IMR-90 (cell line): ENCODE measurements at regions not wholly inside any gene's neighbourhood (a gene's known extent, or its start where the extent isn't known, plus 50 kb on each side); places are given as distances from the start of the nearest gene placed in this dataset.

Experiments
- ATAC-seq: fragments of 200-7000 bp; cut with Tn5 transposase; 2 replicates; pipeline ENCODE4 v1.9.1; 2020; ENCODE audit warnings: low read depth, mild to moderate bottlenecking, moderate library complexity
- BruUV-seq: library from RNA; stranded (reverse); fragments of 400-500 nt; replicated peaks from 2 replicates; lab custom pipeline; 2021; lab: Mats Ljungman, UMichigan
- CTCF ChIA-PET: fragments of 300-600 bp; formaldehyde crosslinking; extraction: SDS; loops from one replicate; lab custom pipeline; 2021; ENCODE audit warnings: antibody characterized with exemption; lab: Yijun Ruan, JAX
- POLR2A ChIA-PET: fragments of 300-600 bp; sonication (Branson Sonifier 250); formaldehyde crosslinking; loops from one replicate; lab custom pipeline; 2022; ENCODE audit warnings: antibody characterized with exemption; ENCODE audit not compliant: unreplicated experiment; lab: Charles Lee
- DNase-seq: peaks from one replicate; pipeline ENCODE4 v3.0.0; 2013
- H2AFZ ChIP-seq: replicated peaks from 2 replicates; pipeline ENCODE3; 2013; ENCODE audit warnings: low read length, mild to moderate bottlenecking; ENCODE audit not compliant: poor library complexity
- H2AK5ac ChIP-seq: 2 replicates; pipeline ENCODE4 v1.6.1; 2013; ENCODE audit warnings: low read depth, low read length, inconsistent platforms
- H2AK9ac ChIP-seq: replicated peaks from 2 replicates; pipeline ENCODE3; 2013; ENCODE audit warnings: mild to moderate bottlenecking, low read depth, low read length, moderate library complexity; ENCODE audit not compliant: poor library complexity
- H2BK120ac ChIP-seq: 2 replicates; pipeline ENCODE4 v1.6.1; 2013; ENCODE audit warnings: low read depth, low read length, inconsistent platforms
- H2BK15ac ChIP-seq: 3 replicates; pipeline ENCODE4 v1.6.1; 2013; ENCODE audit warnings: low read depth, low read length, inconsistent platforms
- H2BK20ac ChIP-seq: 2 replicates; pipeline ENCODE4 v1.6.1; 2013; ENCODE audit warnings: low read depth, mild to moderate bottlenecking, inconsistent platforms, low read length, moderate library complexity
- H2BK5ac ChIP-seq: 2 replicates; pipeline ENCODE4 v1.6.1; 2013; ENCODE audit warnings: mild to moderate bottlenecking, low read depth, low read length, inconsistent platforms; ENCODE audit not compliant: poor library complexity, severe bottlenecking
- H3K14ac ChIP-seq: replicated peaks from 2 replicates; pipeline ENCODE4 v1.6.1; 2013; ENCODE audit warnings: low read depth, low read length, inconsistent platforms
- H3K18ac ChIP-seq: 2 replicates; pipeline ENCODE4 v1.6.1; 2013; ENCODE audit warnings: low read depth, low read length, control low read depth
- H3K23ac ChIP-seq: 2 replicates; pipeline ENCODE4 v1.6.1; 2013; ENCODE audit warnings: low read depth, low read length, inconsistent platforms
- H3K27ac ChIP-seq: 2 replicates; pipeline ENCODE4 v1.5.1; 2013; ENCODE audit warnings: mild to moderate bottlenecking, control low read depth, low read length; ENCODE audit not compliant: insufficient read depth
- H3K27me3 ChIP-seq: 2 replicates; pipeline ENCODE4 v1.6.1; 2013; ENCODE audit warnings: low read length; ENCODE audit not compliant: control insufficient read depth, insufficient read depth
- H3K36me3 ChIP-seq: 2 replicates; pipeline ENCODE4 v1.6.1; 2013; ENCODE audit warnings: low read length, mixed read lengths; ENCODE audit not compliant: control insufficient read depth, insufficient read depth
- H3K4ac ChIP-seq: 2 replicates; pipeline ENCODE4 v1.6.1; 2013; ENCODE audit warnings: low read depth, low read length, inconsistent platforms
- H3K4me1 ChIP-seq: 2 replicates; pipeline ENCODE4 v1.6.1; 2013; ENCODE audit warnings: low read length, mixed read lengths; ENCODE audit not compliant: control insufficient read depth, insufficient read depth
- H3K4me2 ChIP-seq: 2 replicates; pipeline ENCODE4 v1.6.1; 2013; ENCODE audit warnings: low read depth, mild to moderate bottlenecking, control low read depth, low read length, moderate library complexity
- H3K4me3 ChIP-seq: 2 replicates; pipeline ENCODE4 v1.5.1; 2013; ENCODE audit warnings: low read depth, mild to moderate bottlenecking, control low read depth, low read length, moderate library complexity; ENCODE audit not compliant: insufficient read depth
- H3K56ac ChIP-seq: 2 replicates; pipeline ENCODE4 v1.6.1; 2013; ENCODE audit warnings: low read length, inconsistent platforms; ENCODE audit not compliant: insufficient read depth; ENCODE audit errors: extremely low read depth
- H3K79me1 ChIP-seq, 2 experiments: 2 replicates each; pipeline ENCODE4 v1.6.1; 2013; ENCODE audit warnings: low read length in 2 of 2, inconsistent platforms in 1 of 2, low read depth in 1 of 2
- H3K9ac ChIP-seq: 2 replicates; pipeline ENCODE4 v1.6.1; 2013; ENCODE audit warnings: low read depth, low read length, control low read depth
- H3K9me1 ChIP-seq: 2 replicates; pipeline ENCODE4 v1.6.1; 2013; ENCODE audit warnings: low read length, inconsistent platforms; ENCODE audit not compliant: insufficient read depth
- H3K9me3 ChIP-seq: 2 replicates; pipeline ENCODE4 v1.6.1; 2013; ENCODE audit warnings: low read length; ENCODE audit not compliant: control insufficient read depth, insufficient read depth
- H4K20me1 ChIP-seq: 2 replicates; pipeline ENCODE4 v1.6.1; 2013; ENCODE audit warnings: low read length, inconsistent platforms; ENCODE audit not compliant: insufficient read depth
- H4K5ac ChIP-seq: 2 replicates; pipeline ENCODE4 v1.6.1; 2013; ENCODE audit warnings: mild to moderate bottlenecking, low read depth, low read length, control low read depth
- H4K8ac ChIP-seq, 2 experiments: 2 replicates each; pipeline ENCODE4 v1.6.1; 2013; ENCODE audit warnings: low read depth in 2 of 2, low read length in 2 of 2, control low read depth in 1 of 2, inconsistent platforms in 1 of 2
- H4K91ac ChIP-seq: 2 replicates; pipeline ENCODE4 v1.6.1; 2013; ENCODE audit warnings: low read depth, low read length, inconsistent platforms; ENCODE audit not compliant: insufficient read depth
- CEBPB ChIP-seq: IDR thresholded peaks from 2 replicates; pipeline ENCODE4 v1.6.1; 2012; ENCODE audit warnings: low read depth, low read length, improper control_type of control experiment
- FOS ChIP-seq: fragments of 150-350 bp; IDR thresholded peaks from 2 replicates; pipeline ENCODE4 v1.6.1; 2016; ENCODE audit warnings: low read depth, low read length
- WGBS, 2 experiments: methylation state at CpG; one replicate each; pipeline versions ENCODE4 v1.1.5 to v1.1.7; 2013; ENCODE audit warnings: missing lambda C conversion rate in 2 of 2; ENCODE audit not compliant: insufficient read length in 1 of 2; ENCODE audit errors: extremely low coverage in 2 of 2; 5-methylcytosine and 5-hydroxymethylcytosine counted together
- dilution Hi-C: fragments of 300-500 bp; cut with HindIII; formaldehyde crosslinking; loops from one replicate; pipeline ENCODE4 v1.14.3; 2018; ENCODE audit warnings: low sequenced_read_pairs; ENCODE audit not compliant: unreplicated experiment
- in situ Hi-C: fragments of 300-500 bp; cut with MboI; formaldehyde crosslinking; loops from 3 replicates; pipeline ENCODE4 v1.14.3; 2019; ENCODE audit warnings: low sequenced_read_pairs, inconsistent platforms, mixed read lengths
- intact Hi-C: fragments of 100-400 bp; cut with micrococcal nuclease; formaldehyde crosslinking; loops from 2 replicates; pipeline ENCODE4 v1.10.0; 2022

DNA sequence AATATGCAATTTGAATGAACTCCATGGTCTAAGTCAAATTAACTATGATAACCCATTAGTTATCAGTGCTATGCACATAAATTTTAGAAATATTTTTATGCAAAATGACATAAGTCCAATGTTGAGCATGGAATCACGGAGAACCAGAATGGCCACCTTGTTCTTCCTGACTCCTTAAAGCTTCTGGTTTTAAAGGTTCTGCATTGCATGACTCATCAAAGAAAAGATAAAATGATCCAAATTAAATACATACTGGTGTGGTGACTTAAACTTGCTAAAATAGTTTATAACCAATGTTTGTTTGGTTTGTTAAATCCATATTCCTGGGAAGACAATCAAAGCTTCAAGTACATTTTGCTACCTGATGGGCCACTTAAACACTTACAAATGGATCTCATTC lies 1146.9 kb upstream of the NRXN1 start:
- Histone ChIP-seq H3K56ac (no peak overlapping the region), H3K27ac (no peak overlapping the region), H4K8ac (no peak overlapping the region), H3K27me3 (no peaks in the 10 kb centered on the region), H3K4me1 (no peaks in the 10 kb centered on the region), H3K14ac (no peak overlapping the region), H3K23ac (no peak overlapping the region), H2AK9ac (no peak overlapping the region), H3K79me1 (no peaks in the 10 kb centered on the region), H3K9me1 (no peaks in the 10 kb centered on the region), H4K91ac (no peak overlapping the region), H2BK120ac (no peak overlapping the region), H2BK5ac (no peak overlapping the region), H3K4me3 (no peak overlapping the region), H3K36me3 (no peaks in the 10 kb centered on the region), H2AFZ (no peak overlapping the region), H3K9me3 (peaks cover 2% of the 10 kb centered on the region; the same call in 1 of the 2 replicates), H4K20me1 (no peaks in the 10 kb centered on the region), H2BK20ac (no peak overlapping the region), H2BK15ac (no peak overlapping the region), H3K9ac (no peak overlapping the region), H2AK5ac (no peak overlapping the region), H3K4ac (no peak overlapping the region), H3K4me2 (no peak overlapping the region), H3K18ac (no peak overlapping the region), H4K5ac (no peak overlapping the region)
- WGBS, 2 experiments: no CpG with 5 or more reads among the region's 1 CpG
- ATAC-seq (no peak), DNase-seq (peak; percentile 46)
- POLR2A ChIA-PET: no interaction called here
- BruUV-seq: no TSS peak
- in situ Hi-C loops: no loop called here
- CTCF ChIA-PET: no interaction called here
- intact Hi-C loops: no loop called here
- dilution Hi-C loops: no loop called here
- TF ChIP-seq FOS (peak; percentile 58; the same call in 1 of the 2 replicates), CEBPB (no peak)
